AG09309 (cell line): ENCODE measurements at regions not wholly inside any gene's neighbourhood (a gene's known extent, or its start where the extent isn't known, plus 50 kb on each side); places are given as distances from the start of the nearest gene placed in this dataset.

ENCODE experiments used
- DNase-seq: peaks from one replicate; pipeline ENCODE4 v3.0.0-alpha.2; 2010; ENCODE audit warnings: low read depth
- H3K4me3 ChIP-seq: 2 replicates; pipeline ENCODE4 v1.5.1; 2011; ENCODE audit warnings: mild to moderate bottlenecking, low read depth, low read length, moderate library complexity; ENCODE audit not compliant: control insufficient read depth
- CTCF ChIP-seq: IDR thresholded peaks from 2 replicates; pipeline ENCODE4 v1.5.1; 2011; ENCODE audit warnings: mild to moderate bottlenecking, low read depth, low read length, inconsistent platforms; ENCODE audit not compliant: insufficient read depth, control insufficient read depth; ENCODE audit errors: missing control alignments

- no peak for TF ChIP-seq CTCF
- no peak overlapping the region for H3K4me3 ChIP-seq
- DNase-seq, result no peak
These were observed 531.8 kb upstream of the ID2 start for GRCh38 chr2:8149985-8150539.

GRCh38 chr2:8151888-8152287 lies 530.0 kb upstream of the ID2 start:
- H3K4me3 ChIP-seq, result no peak overlapping the region
- no peak for DNase-seq
- no peak for TF ChIP-seq CTCF

GRCh38 chr2:8152392-8153257 lies 529.2 kb upstream of the ID2 start:
- TF ChIP-seq CTCF, result no peak
- H3K4me3 ChIP-seq, result no peak overlapping the region

GRCh38 chr2:8153258-8153718 lies 528.6 kb upstream of the ID2 start:
- H3K4me3 ChIP-seq, result no peak overlapping the region
- DNase-seq, result no peak
- no peak for TF ChIP-seq CTCF

More at GRCh38 chr2:8152392-8153257, 529.2 kb upstream of the ID2 start:
- no peak for DNase-seq

- TF ChIP-seq CTCF, result no peak
- DNase-seq, result no peak
- H3K4me3 ChIP-seq, result no peak overlapping the region
These were observed 527.6 kb upstream of the ID2 start for GRCh38 chr2:8154270-8154669.

- no peak overlapping the region for H3K4me3 ChIP-seq
- DNase-seq, result no peak
These were observed 526.9 kb upstream of the ID2 start for GRCh38 chr2:8154936-8155335.

More at GRCh38 chr2:8154936-8155335, 526.9 kb upstream of the ID2 start:
- no peak for TF ChIP-seq CTCF
